HG03571 (cell line): ENCODE measurements at regions not wholly inside any gene's neighbourhood (a gene's known extent, or its start where the extent isn't known, plus 50 kb on each side); places are given as distances from the start of the nearest gene placed in this dataset.

Source experiments
- ATAC-seq: cut with Tn5 transposase; IDR thresholded peaks from one replicate; pipeline ENCODE4 v1.9.1; 2021; ENCODE audit not compliant: unreplicated experiment

DNA sequence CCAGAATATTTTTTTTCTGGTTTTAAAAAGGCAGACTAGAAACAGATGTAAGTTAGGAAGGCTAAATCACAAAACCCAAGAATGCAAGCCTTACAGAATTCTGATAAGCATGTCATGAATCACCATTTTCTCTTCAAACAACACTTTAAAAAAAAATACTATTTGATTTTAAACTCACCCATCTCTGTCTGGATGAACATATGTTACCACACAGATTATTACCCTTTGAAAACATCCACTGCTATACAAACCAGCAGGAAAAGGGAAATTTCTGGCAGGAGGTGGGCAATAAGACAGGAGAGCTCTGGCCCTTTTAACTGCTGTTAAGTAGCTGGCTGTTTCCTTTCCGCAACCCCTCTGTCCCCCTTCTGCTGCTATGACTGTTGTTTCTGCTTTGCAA is 317.7 kb upstream of the NOCT start:
- ATAC-seq = no peak

DNA sequence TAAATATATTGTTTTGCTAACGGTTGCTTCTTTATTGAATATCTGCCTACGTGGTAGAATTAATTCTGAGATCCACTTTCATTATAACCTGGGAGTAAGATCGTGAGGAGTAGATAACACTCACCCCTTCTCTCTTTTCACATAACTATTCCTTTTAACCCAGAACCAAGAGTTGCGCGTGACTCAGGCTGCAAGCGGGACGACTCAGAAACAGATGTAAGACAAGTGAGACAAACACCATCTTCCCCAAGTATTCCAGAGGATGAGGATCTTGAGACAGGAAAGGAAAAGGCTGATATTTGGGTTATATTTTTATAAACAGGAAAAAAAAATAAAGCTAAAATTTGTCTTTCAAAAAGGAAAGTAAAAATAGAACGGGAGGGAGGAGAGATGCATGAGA is 318.8 kb upstream of the NOCT start:
- ATAC-seq = no peak

DNA sequence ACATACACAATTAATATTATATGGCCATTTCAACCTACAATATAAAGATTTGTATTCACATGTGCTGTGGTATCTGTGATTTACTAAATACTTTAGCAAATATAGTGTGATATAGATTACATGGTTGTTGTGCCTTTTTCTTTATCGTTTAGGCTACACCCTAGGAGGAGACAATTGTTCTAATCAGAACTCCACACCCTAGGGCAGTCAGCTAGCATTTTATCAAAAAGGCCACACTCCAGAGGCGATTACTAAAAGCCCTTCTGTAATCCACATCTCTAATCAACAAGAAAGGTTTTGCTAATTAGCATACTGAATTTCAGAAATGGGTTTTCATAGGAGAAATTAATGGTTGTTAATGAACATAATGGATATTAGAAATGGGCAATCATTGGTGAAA is 319.5 kb upstream of the NOCT start:
- no peak for ATAC-seq

DNA sequence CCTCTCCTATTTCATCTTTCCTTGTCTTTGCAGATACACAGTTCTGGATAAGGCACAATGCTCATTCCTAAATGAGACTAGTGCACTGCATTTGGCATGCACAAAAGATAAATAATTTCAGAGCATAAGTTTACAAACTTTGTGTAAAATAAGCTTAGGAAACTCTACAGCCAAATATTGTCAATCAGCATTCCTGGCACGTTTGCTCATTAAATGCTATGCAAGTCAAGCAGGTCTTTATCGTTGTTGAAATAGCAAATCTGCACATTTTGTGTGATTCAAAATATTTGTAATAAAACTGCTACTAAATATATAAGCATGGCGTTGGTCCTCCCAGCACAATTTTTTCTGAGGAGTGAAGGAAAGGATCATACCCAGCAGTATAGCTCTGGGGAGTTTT is 322.1 kb upstream of the NOCT start:
- ATAC-seq = no peak

DNA sequence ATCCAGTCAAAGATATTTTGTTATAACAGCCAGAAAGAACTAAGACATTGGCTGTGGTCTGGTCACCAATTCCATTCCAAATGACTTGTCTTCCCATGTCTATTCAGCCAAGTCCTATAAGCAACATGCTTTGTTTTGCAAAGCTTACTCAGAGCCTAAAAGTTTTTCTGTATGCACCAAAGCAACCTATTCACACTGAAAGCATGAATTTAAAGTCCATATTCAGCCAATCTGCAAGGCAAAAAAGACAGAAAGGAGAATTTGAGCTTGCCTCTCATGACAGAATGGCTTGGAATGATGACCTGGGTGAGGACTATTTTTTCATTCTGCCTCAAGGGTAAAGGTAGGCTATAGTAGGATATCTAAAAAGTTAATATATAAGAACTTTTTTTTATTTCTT is 323.2 kb upstream of the NOCT start:
- ATAC-seq = no peak

DNA sequence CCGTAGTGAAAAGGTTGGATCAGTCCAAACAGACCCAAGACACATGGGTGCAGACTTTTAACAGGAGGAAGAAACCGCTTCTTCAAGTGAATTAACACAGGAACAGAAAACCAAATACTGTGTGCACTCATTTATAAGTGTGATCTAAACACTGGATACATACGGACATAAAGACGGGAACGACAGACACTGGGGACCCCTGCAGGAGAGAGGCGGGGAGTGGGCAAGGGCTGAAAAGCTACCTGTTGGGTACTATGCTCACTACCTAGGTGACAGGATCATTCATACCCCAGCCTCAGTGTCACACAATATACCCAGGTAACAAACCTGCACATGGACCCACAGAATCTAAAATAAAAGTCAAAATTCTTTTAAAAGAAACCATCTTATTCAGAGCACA is 326.0 kb upstream of the NOCT start:
- no peak for ATAC-seq

DNA sequence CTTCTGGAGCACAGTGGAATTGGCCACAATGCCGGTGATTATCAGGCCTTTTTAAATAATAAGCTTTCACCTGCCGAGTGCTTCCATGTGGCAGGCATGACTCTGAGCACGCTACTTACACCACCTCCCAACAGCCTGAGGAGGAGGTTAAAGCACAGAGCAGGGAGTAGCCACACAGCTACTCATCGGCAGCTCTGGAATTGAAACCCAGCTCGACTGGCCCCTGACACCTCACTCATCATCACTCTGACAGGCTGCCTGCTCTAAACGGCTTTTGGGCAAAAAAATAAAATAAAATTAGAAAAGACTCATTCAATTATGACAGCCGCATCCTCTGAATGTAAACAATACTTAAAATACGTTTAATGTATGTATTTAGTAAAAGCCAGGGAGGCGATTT is 326.4 kb upstream of the NOCT start:
- ATAC-seq = no peak

DNA sequence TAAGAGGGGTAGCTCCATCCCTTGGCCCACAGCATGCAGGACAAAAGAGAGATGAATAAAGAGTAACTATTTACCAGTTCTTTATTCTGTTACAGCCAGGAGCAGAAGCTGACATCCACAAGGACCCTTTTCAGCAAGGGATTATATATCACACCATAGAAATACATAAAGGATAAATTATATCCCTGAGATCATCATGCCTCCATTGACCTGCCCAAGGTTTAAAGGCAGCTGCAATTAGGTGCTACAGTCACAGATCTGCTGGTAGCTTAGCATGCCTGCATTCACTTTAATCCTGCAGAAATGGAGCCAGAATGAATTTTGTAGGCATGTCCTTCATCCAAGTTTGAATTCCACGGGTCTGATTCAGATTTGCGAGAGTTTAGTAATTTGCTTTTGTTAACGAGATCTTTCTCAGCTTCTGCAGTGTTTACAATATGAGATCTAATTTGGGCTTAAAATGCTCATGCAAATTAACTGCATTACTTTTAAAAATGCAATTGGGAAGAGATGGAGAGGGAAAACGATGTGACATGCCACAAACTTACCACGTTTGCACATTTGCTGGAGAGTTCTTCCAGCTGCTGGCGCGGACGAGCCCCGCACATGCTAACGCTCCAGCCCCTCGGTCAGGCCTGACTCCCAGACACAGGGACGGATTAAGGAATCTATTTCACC is 327.0 kb upstream of the NOCT start:
- ATAC-seq = no peak

DNA sequence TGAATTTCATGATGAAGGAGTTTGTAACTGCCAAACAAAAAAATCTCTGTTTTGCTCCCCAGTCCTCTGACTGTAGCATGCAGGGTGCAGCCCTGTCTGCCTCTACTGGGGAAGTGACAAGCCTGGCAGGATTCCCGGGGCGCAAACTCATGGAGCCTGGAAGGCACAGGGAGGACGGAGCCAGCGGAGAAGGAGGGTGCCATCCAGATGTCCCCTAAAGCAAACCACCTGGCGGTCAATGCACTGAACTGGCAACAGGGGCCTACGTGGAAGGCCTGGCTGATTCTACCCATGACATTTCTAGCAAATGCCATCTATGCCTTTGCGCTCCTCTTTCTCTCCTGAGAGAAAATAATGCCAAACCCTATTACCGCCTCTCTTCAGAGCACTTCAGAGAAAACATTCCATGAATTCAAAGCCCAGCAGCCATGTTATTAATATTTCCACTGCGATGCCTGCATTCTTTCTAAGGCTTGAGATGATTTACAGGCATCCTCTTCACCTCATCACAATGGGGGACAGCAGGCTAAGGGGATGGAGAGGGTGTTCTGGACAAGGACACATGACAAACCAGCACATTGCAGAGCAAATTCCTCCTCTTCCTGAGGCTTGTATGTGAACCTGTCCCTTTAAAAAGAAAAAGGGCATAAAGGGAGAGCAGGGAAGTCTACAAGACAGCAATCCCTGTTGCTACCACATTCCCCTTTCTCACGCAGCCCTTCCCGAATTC is 329.3 kb upstream of the NOCT start:
- ATAC-seq = no peak

DNA sequence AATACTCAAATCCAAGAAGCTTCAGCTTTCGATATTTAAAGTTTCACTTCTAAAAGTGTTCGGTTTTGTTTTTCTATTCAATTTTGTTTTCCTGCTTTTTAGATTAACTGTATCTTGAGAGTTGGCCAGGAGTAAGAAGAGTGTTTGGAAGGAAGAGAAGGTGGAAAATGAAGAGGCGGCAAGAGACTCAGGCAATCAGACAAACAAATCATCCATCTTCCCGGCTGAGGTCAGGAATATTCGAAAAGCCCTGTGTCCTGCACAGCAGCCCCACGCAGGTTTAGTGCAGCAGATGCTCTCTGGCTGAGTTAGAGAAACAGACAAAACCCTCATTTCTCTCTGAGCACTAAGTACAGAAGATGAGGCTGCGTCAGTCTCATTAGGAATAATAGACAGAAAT is 330.3 kb upstream of the NOCT start:
- no peak for ATAC-seq

DNA sequence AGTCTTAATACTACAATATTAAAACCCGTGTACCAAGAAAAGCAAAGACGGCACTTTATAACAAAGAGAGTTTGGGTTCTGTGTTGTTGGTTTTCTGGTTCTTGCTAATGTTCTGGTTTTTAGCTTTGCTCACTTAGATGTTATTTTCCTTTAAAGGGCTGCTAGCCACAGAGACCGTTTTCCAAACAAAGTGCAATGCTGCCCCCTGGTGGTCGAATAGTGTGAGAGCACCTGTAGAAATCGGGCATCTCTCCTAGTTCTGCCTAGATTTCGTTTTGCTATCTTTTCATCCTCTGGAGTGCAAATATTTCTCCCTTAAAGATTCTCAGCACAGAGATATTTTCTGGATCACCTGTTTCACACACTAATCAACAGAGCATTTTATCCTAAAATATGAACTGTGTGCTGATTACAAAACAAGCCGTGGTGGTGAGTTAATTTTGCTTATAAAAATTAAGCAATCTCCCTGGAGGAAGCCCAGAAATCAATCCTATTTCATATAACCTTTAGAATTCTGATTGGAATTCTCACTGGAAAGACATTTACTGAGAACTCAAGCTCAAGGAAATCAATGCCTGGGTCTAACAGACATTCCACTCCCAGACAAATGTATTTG is 334.5 kb upstream of the NOCT start:
- ATAC-seq = peak; percentile 82

DNA sequence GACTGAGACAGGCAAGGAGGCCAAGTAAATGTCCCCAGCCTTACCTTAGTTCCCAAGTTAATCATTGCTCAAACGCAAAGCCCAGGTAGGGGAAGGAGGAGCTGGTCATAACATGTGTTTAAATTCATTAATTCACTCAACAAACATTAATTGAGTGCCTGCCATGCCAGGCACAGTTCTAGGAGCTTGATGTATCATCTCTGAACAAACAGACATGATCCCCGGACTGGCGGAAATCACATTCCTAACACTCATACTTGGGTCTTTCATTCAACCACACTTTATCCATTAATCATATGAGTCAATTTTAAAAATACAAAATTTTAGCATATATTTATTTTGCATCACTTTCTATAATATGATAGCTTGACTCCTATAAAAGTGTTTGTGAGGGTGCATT is 335.3 kb upstream of the NOCT start:
- ATAC-seq = no peak

DNA sequence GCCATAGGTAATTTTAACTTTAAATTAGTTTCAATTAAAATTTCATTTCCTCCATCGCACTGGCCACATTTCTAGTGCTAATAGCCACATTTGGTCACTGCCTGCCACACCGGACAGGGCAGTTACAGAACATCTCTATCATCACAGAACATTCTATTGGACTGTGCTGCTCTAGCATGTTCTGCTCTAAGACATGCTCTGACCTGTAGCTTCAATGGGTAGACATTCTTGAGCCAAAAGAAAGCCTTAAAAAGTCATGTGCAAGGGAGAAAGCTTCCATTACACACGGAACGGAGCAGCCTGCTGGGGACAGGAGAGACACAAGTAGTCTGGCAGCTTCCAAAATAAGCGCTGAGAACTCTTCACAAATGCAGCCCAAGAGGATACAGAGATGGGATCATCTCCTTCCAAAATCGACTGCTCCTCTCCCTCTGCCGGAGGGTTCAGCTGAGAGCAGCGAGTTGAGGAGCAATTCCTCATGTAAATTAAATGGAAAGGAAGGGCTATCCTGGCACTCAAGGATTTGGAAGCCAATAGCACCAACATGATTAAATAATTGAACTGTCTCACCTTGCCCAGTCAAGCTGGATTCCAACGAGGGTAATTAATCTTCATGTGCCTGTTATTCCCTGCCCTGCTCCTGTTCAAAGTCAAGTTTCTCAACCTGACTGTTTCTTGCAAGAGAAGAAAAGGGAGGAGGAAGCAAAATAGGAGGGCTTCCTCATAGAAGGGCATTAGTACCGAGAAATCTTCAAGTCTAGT is 336.4 kb upstream of the NOCT start:
- ATAC-seq = no peak

DNA sequence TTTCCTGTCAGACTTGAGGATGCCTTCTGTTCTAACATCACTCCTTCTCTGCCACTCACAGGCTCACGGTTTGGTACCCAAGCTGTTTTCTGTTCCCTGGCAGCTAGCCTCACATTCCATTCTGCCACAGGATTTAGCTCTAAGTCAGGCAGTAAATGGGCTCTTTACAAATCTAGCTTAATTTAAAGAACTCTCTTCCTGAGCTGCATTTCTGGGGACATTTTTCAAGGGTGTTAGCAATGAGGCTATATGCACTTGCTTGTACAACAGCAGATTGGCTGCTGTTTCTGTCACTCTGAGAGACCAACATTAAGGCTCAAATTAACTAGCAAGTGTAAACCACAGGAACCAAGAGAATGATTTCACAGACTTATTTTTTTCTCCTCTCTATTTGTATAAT is 337.8 kb upstream of the NOCT start:
- ATAC-seq = no peak

DNA sequence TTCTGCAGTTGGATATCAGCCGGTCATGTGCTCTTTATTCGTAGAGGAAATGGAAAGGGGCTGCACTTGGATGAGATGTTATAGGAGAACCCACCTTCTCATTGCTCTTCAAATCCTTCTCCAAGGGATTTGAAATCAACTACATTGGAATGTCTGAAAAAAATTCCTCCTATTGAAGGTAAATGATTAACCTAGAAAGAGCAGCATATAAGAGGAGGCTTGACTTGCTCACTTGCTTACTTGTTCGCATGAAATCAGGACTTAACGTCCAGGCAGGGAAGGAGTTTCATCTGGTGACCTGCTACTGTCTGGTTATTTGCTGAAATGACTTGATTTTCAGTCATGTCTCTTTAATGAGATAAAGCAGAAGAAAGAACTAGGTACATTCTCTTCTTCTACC is 338.4 kb upstream of the NOCT start:
- ATAC-seq = no peak

DNA sequence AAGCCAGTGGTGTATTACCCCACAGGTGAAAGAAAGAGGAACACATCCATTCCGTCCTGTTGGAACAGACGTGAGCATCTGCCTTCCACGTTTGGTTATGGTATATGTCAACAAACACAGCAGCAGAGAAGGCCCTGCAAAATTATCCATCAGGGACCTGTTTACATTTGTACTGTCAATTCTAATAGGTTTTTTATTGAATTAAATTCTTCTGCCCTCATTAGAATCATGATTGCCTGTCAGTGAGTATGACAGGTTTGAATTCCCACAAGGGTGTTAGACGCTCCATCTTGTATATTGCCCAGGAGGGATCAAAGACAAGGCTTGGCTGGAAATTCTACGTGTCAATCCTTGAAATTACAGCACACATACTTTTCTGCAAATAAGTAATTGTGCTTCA is 339.9 kb upstream of the NOCT start:
- no peak for ATAC-seq

DNA sequence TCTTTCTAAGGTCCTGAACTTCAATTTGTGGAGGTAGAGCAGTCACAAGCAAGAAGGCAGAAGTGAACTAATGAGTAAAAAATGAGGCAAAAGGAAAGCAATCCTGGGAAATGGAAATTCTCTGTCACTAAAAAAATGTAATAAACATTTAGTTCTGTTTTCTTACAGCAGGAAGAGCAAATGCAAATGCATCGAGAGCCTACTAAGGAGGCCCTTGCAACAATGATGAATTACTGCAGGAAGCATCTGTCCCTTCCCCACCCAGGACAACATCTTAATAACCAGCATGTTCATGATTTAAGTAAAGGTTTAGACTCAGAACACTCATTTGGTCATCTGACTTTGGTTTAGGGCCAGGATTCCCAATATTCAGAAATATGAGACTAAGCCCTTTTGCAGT is 341.4 kb upstream of the NOCT start:
- ATAC-seq = no peak

DNA sequence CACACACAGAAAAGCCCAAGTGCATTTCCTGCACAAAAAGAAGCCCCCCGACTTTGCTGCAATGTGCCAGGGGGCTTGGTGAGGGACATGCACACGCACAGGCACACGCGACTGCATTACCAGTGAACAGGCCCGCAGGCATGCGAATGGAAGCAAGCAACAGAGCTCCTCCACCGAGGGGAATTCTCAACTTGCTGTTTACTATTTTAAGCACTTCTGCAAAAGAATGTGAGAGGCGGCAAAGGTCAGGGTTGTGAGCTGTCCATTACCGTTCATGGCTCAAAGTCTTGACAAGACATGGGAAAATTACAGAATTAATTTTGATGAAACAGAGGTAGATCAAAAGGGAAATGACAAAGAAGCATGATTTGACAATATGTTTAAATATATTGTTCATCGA is 342.5 kb upstream of the NOCT start:
- no peak for ATAC-seq

DNA sequence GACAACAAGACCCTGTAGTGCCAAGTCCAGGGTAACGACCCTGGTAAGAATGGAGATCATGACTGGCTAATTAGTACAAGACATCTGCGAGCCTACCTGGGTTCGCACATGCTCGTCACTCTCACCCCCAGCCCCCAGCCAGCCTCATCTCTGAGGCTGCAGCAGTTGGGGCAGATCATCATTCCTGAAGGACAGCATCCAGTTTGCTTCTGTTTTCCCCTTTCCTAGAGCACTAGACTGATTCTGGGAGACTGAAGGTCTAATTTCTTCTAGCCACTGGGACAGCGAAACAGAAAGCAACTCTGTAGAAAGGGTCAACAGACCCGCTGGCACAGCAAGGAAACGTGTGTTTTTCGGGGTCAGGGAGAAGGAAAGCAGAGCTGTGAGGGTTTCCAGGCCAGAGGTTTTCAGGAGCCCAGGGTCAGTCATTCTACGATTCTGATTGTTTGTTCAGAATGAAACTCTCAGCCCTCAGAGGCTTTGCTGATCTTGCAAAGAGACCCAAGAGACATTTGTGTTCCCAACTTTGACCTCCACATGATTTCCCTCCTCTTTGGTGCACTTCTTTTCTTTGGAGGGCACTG is 343.1 kb upstream of the NOCT start:
- ATAC-seq = no peak

DNA sequence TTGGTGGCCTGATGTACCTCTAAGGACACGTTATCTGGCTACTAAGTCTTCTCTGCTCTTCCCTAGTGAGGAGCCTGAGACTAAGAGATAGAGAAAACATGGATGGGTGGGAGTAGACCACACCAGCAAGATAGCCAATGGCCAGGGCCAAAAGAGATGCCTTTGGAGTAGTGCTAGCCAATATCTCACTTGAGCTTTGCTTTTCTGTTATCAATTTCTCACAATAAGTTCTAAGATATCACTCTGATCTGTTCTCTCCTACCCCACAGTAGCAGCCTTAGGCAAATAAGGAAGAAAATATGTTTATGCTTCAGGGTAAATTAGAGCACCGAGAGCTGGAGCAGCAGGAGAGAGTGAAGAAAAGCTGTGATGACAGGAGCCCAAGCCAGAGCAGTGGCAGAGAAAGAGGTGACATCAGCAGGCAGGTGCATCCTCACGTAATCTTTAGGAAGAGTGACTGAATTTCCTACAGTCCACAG is 343.9 kb upstream of the NOCT start:
- ATAC-seq = no peak

DNA sequence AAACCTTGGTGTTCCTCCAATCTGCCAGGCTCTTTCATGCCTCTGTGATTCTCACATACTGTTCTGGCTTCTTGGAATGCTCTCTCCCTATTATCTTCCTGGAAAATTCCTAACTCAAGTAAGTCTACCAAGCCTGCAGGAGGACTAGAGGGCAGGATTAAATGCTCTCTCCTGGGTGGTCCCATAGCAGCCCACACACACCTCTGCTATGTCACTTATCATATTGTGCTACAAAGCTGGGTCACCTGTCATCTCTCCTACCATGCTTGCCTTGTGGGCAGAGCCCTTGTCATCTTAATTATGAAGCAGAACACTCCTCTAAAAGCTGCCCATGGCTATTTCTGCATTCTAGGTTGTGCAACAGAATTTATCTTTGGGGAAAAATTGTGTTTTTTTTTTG is 344.5 kb upstream of the NOCT start:
- ATAC-seq = no peak
